CD4-positive, alpha-beta T cell treated with Interleukin-21 for 1 hour (primary cell): ENCODE measurements at regions not wholly inside any gene's neighbourhood (a gene's known extent, or its start where the extent isn't known, plus 50 kb on each side); places are given as distances from the start of the nearest gene placed in this dataset.
"Not testable (repeated sequence)": the region's sequence is repeated elsewhere in the genome, so short reads cannot be mapped to it uniquely, and the experiment has no call there.

Experiments used
- DNase-seq: peaks from one replicate; pipeline ENCODE4 v3.0.0-alpha.2; 2020

DNA sequence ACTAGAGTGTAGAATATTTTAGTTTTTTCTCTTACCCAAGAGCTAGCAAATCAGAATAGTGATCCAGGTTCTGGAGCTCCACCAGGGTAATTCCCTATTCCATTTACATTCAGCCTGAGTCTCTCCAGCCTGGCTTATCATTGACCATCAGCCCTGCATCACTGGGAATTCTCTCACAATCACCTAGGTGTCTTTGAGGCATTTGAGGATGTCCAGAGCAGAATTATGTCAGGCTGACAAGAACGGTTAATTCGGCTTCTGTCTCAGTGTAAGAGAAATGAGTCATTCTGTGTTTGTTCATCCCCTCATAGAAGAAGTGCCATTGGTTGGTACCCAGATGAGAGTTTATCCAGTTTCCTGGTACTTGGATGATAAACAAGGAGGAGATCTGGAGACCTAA, 180.5 kb downstream of the ZNF737 start:
- no peak for DNase-seq

DNA sequence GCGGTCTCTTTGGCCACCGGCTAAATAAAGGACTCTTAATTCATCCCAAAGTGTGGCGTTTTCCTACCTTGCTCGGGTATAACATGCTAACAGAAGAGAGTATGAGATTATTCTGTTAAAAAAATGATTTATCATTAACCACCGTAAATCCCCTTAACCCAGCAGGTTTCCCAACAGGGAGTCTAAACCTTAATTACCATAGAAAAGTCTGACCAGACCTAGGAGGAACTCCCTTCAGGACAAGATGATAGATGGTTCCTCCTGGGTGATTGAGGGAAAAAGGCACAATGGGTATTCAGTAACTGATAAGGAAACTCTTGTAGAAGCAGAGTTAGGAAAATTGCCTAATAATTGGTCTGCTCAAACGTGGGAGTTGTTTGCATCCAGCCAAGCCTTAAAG, 193.7 kb downstream of the ZNF737 start:
- DNase-seq = no peak

DNA sequence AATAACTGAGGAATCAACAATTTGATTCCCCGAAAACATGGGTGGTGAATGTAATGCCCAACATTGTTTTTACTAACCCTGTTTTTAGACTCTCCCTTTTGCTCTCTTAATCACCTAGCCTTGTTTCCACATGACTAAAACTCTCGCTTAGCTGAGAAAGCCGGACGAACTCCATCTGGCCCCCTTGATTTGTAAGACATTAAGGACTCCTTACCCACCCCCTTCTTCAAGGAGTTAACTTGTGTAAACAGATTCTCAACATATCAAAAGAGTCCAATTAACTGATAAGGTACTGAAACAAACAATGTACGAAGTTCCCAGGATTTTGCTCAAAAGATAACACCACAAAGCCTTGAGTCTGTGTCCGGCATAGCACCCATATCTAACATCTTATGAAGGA, 194.3 kb downstream of the ZNF737 start:
- DNase-seq = not testable (repeated sequence)

DNA sequence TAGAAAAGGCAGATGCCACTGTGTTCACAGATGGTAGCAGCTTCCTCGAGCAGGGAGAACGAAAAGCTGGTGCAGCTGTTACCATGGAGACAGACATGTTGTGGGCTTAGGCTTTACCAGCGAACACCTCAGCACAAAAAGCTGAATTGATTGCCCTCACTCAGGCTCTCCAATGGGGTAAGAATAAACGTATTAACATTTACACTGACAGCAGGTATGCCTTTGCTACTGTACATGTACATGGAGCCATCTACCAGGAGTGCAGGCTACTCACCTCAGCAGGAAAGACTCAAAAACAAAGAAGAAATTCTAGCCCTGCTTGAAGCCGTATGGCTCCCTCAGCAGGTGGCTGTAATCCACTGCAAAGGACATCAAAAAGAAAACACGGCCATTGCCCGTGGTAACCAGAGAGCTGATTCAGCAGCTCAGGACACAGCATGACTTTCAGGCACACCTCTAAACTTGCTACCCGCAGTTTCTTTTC, 197.7 kb downstream of the ZNF737 start:
- DNase-seq = no peak

DNA sequence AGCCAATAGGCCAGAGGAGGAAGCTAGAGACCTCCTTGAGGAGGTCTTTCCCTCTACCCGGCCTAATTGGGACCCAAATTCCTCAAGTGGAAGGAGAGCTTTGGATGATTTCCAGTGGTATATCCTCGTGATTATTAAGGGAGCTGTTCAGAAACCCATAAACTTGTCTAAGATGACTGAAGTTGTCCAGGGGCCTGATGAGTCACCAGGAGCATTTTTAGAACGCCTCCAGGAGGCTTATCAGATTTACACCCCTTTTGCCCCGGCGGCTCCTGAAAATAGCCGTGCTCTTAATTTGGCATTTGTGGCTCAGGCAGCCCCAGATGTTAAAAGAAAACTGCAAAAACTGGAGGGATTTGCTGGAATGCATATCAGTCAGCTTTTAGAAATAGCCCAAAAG, 198.1 kb downstream of the ZNF486 start:
- no peak for DNase-seq

DNA sequence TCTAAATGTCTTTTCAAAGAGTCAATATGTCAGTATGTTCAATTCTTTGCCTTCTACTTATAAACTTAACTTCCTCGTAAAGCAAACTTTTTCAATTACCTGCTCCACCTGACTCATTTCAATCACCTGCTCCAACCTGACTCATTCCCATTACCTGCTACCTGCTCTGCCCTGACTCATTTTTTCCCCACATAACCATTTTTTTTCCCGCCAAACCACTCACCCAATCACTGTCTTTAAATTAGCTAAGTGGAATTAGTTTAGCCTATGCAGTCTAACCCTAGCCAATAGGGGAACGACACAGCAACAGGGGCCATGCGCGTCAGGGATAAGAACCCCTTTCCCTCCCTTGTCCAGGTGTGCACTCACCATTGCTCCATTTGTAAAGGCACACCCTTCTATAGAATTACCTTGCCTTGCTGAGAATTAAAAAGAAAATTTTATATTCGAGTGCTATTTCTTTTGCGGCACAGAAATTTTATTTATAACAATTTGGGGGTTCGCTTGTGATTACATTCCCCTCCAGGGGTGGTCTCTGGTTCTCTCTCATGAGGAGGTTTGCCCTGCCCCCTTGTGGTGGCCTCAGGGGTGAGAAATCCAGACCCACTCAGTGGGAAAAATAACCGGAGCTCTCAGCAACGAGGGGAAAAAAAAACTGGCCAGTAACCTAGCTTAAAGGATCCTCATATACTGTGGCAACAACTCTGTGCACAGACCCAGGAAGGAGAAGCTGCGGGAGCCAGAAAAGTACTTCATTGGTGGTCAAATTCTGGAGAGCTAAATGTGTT, 193.1 kb downstream of the ZNF486 start:
- DNase-seq = no peak

DNA sequence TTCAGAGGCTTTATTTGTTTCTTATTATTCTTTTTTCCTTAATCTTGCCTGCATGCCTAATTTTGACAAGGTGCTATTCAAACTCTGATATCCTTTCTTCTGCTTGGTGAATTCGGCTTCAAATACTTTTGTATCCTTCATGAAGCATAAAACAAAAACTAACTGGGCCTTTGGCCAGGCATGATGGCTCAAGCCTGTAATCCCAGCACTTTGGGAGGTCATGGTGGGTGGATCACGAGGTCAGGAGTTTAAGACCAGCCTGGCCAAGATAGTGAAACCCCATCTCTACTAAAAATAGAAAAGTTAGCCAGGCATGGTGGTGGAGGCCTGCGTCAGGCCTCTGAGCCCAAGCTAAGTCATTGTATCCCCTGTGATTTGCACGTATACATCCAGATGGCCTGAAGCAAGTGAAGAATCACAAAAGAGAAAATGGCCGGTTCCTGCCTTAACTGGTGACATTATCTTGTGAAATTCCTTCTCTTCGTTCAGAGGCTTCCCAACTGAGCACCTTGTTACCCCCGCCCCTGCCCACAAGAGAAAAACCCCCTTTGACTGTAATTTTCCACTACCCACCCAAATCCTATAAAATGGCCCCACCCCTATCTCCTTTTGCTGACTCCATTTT, 191.9 kb downstream of the ZNF486 start:
- DNase-seq = not testable (repeated sequence)

DNA sequence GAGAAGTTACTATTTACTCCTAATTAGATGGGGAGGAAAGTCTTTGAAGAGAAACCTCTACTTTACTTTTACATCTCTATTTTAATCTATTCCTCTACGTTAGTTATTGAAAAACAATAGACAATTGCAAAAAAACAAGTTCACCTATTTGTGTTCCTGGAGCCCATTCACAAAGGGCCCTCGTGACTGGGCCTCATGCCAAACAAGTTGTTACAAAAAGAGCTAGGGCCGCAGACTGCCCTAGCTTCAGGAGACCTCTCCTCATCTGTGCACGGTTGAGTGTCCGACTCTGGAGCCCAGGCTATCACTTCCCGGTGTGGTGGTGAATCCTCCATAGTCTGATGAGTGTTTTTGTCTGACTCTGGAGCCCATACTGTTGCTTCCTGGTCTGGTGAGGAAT, 190.9 kb downstream of the ZNF486 start:
- no peak for DNase-seq

DNA sequence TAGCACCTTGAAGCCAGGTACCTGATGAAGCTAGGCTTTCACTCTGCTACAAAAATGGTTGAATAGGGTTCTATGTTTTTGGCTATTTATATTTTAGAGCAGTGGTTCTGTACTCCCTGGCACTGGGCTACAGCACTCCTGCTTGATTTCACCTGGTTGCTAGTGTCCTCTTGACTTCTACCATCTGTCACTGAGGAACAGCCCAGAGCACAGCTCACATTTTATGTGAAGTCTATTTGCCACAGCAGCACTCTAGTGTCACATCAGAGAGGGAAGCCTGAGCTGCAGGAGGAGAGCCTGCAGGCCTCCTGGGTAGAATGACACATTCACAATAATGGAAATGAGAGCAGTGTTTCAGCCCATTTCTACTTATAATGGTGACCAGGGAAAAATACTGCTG, 184.2 kb downstream of the ZNF486 start:
- no peak for DNase-seq

DNA sequence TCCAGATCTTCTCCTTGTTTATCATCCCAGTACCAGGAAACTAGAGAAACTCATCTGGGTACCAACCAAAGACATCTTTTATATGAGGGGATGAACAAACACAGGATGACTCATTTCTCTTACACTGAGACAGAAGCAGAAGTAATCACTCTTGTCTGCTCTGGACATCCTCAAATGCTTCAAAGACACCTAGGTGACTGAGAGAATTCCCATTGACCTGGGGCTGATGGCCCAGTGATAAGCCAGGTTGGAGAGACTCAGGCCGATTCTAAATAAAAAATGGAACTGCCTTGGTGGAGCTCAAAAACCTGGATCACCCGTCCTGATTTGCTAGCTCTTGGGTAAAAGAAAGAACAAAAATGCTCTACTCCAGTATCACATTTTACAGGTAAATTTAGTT, 182.2 kb downstream of the ZNF486 start:
- DNase-seq = no peak

DNA sequence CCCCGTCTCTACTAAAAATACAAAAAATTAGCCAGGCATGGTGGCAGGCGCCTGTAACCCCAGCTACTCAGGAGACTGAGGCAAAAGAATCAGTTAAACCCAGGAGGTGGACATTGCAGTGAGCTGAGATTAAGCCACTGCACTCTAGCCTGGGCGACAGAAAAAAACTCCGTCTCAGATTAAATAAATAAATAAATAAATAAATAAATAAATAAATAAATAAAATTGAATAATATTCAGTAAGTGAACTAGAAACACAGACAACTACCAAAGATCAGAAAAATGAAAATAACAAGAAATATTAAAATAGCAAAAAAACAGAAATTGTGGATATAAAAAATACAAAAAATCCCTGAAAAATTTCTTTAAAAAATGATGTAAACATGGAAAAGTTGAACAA, 172.4 kb downstream of the ZNF486 start:
- no peak for DNase-seq

DNA sequence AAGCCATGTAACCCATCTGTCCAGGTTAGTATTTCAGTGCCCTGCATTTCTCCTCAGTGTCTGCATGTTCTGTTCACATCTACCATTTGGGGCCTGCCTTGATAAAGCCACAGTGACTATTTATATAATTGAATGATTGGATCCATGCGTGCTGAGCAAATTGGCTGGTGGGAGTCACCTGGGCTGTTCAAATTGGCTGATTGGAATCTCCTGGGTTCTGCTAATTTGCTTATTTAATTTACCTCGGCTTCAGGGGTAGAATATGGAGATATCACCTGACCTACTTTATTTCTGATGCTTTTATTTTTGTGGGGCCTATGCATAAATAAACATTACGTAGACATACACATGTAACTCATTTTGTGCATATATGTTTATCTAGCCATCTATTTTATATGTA, 167.7 kb downstream of the ZNF486 start:
- DNase-seq = no peak

DNA sequence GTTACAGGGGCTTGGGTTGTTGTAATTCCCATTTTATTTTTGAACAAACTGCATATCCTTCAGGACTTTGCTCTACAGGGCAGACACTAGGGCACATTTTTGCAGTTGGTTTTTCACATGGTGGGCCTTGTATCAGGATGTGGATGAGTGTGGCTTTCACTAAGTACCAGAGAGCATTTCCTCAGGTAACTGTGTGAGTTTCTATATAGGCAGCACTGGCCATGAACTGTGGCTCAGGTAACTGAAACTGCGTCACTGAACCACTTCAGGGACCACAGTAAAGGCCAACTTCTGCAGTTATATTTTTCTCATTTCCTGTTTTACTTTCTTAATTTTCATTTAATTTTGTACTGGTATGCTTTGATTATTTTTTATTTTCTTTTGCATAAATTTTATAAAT, 166.5 kb downstream of the ZNF486 start:
- no peak for DNase-seq

DNA sequence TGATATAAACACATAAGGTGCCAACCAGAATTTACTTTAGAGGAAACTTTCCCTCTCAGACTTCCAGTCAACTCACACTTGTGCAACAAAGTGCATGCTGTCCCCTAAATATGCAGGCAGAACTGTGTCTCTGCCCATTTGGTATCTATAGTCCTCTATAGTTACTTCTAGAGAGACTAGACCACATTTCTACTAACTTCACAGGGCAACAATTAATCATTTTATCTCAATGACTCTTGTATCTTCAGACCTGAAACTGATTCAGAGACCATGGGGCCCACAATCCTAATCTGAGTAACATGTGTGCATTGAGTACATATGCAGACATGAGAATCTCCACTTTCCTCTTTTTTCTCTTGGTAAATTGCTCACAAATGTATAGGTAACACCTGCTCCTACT, 158.1 kb downstream of the ZNF486 start:
- no peak for DNase-seq

DNA sequence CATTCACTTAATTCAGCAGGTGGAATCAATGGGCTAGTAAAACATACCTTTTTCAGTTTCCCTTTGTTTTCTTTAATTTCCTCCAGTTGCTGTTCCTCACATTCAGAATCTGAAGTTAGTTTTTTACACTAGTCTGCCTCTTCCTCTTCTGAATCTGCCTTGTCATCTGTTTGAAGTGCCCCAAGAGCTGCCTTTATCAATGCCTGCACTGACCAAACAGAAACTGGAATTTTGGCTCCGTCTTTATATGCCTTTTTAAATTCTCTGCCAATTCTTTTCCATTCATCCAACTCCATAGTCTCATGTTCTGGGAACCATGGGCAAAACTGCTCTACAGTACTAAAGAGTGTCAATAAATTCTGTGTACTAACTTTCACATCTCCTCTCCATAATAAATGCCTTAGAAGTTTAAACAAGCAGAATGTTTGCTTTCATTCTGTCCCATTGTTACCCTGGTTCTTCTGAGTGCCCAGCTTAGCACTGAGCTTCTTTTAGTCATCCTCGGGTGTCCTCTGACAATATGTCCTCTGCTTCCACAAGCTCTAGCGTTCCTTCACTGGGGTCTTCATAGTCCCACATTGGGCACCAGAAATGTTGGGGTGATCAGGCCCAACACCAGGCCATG, 154.2 kb downstream of the ZNF486 start:
- DNase-seq = no peak

DNA sequence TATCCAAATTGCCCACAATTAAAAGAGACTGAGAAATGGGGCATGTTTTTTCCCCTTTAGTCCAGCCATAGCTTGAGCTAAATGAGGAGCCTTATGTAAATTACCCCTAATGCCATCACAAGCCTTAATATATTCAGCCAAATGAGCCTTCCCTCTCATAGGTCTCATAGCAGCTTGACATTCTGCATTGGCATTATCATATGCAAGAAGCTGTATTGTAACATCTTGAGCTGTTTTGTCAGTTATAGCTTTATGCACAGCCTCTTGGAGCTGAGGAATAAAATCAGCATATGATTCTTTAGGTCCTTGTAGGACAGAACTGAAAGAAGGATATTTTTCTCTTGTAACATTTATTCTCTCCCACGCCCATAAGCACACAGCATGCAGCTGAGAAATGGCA, 153.2 kb downstream of the ZNF486 start:
- DNase-seq = no peak

DNA sequence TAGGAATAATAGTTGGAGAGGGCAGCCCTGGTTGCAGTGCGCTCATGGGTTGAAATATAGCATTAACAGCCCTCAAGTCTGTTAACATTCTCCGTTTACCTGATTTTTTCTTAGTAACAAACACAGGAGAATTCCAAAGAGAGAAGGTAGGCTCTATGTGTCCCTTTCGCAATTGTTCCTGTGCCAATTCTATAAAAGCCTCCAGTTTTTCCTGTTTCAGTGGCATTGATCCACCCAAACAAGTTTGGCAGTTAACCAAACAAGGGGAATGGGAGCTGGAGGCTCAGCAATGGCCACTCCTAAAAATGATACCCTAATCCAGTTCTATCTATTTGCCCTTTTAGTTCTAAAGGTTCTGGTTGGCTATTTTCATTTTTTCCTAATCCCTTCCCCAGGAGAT, 151.6 kb downstream of the ZNF486 start:
- DNase-seq = no peak

DNA sequence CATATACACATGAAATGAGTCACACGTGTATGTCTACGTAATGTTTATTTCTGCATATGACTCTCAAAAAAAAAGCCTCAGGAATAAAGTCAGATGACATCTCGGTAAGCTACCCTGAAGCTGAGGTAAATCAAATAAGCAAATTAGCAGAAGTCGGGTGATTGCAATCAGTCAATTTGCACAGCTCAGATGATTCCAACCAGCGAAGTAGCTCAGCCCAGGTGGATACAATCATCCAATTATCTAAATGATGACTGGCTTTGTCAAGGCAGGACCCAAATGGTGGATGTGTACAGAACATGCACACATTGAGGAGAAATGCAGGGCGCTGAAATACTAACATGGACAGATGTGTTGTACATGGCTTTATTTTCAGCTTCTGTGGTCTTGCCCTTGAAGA, 148.5 kb downstream of the ZNF486 start:
- DNase-seq = no peak

DNA sequence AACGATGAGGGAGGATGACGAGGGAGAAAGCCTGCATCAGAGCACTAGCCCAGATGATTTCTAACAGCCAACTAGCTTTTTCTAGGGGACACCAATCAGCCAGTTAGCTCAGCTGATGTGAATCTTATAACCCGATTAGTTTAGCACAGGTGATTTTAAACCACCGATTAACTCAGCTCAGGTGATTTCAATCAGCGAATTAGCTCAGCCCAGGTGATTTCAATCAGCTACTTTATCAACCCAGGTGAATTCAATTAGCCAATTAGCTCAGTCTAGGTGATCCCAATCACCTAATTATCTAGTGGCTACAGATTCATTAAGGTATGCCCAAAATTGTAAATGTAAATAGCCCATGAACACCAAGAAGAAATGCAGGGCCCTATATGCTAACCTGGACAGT, 146.9 kb downstream of the ZNF486 start:
- no peak for DNase-seq

DNA sequence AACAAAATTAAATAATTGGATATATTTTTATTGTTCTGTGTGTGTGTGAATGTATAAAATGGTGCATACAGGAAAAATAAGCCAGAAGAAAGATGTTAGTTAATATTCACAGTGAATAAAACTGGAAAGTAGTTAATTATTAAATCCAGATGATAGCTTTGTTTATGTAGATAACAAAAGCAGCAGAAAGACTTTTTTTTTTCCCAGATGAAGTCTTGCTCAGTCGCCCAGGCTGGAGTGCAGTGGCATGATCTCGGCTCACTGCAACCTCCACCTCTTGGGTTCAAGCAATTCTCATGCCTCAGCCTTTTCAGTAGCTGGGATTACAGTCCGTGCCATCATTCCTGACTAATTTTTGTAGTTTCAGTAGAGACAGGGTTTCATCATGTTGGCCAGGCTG, 140.1 kb downstream of the ZNF486 start:
- no peak for DNase-seq

DNA sequence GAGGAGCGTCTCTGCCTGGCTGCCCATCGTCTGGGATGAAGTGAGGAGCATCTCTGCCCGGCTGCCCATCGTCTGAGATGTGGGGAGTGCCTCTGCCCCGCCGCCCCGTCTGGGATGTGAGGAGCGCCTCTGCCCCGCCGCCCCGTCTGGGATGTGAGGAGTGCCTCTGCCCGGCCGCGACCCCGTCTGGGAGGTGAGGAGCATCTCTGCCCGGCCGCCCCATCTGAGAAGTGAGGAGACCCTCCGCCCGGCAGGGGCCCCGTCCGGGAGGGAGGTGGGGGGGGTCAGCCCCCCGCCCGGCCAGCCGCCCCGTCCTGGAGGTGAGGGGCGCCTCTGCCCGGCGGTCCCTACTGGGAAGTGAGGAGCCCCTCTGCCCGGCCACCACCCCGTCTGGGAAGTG, 129.3 kb downstream of the ZNF486 start:
- not testable (repeated sequence) for DNase-seq

DNA sequence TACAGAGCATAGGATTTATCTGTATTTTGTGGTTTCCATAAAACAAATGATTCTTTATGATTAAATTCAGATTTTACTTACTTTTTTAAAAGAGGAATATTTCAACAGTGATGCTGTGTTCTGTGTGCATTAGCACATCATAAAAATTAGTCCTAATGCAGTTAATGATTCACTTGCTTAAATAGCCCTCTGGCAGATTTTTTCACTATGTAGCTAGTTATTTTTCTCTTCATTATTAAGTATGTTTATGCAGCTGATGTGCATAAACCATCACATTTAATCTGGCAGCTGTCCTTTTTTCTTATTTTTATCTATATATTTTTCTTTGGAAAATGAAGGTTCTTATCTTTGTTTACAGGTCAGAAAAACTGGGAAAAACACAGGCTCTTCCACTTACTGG, 127.2 kb downstream of the ZNF486 start:
- DNase-seq = no peak

DNA sequence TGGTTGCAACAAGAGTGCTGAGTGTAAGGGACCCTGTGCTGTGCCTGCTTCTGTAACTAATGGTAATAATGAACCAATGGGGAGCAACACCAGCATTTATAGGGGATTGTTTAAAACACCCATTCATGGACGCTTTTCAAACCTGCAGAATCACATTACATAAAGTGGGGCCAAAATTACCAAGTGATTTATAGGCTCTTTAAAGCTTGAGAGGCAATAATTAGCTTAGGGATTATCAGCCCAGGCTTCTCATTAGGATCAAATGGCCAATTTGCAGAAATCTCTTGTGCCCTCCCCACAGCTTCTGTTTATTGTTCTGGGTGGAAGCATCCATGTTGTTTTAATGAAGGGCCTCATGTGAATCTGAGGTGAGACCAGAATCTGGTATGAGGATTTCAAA, 125.5 kb downstream of the ZNF486 start:
- not testable (repeated sequence) for DNase-seq

DNA sequence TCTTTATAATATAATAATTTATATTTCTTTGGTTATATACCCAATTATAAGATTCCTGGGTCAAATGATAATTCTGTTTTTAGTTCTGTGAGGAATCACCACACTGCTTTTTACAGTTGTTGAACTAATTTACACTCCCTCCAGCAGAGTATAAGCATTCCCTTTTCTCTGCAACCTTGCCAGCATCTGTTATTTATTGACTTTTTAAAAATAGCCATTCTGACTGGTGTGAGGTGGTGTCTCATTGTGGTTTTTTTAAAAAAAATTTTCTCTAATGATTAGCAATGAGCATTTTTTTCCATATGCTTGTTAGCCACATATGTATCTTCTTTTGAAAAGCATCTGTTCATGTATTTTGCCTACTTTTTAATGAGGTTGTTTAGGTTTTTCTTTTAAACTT, 122.2 kb downstream of the ZNF486 start:
- DNase-seq = no peak
